Effector memory CD4-positive, alpha-beta T cell (primary cell): ENCODE measurements at regions not wholly inside any gene's neighbourhood (a gene's known extent, or its start where the extent isn't known, plus 50 kb on each side); places are given as distances from the start of the nearest gene placed in this dataset.

Experiments
- DNase-seq, 3 donors: peaks; one replicate each; pipeline ENCODE4 v3.0.0-alpha.2; 2020
- H3K27ac ChIP-seq: 2 replicates; pipeline ENCODE4 v1.7.0; 2013; ENCODE audit warnings: mild to moderate bottlenecking, low read length, moderate library complexity; ENCODE audit not compliant: insufficient read depth, poor library complexity, severe bottlenecking
- H3K27me3 ChIP-seq: replicated peaks from 2 replicates; pipeline ENCODE4 v1.7.0; 2013; ENCODE audit warnings: mild to moderate bottlenecking, low read length; ENCODE audit not compliant: insufficient read depth, control insufficient read depth, poor library complexity, severe bottlenecking
- H3K36me3 ChIP-seq: 2 replicates; pipeline ENCODE4 v1.7.0; 2013; ENCODE audit warnings: mild to moderate bottlenecking, low read length, moderate library complexity; ENCODE audit not compliant: control insufficient read depth, insufficient read depth
- H3K4me1 ChIP-seq: 2 replicates; pipeline ENCODE4 v1.7.0; 2013; ENCODE audit warnings: low read length, mild to moderate bottlenecking; ENCODE audit not compliant: control insufficient read depth, insufficient read depth, poor library complexity, severe bottlenecking
- H3K4me3 ChIP-seq: 2 replicates; pipeline ENCODE4 v1.7.0; 2013; ENCODE audit warnings: low read length, low read depth, mild to moderate bottlenecking; ENCODE audit not compliant: insufficient read depth, poor library complexity, severe bottlenecking
- H3K9me3 ChIP-seq: 2 replicates; pipeline ENCODE4 v1.7.0; 2013; ENCODE audit warnings: mild to moderate bottlenecking, low read length, moderate library complexity; ENCODE audit not compliant: control insufficient read depth

GRCh38 chr3:159629329-159630084, 359.1 kb upstream of the IL12A start:
- Histone ChIP-seq H3K36me3 (no peaks in the 10 kb centered on the region), H3K9me3 (no peaks in the 10 kb centered on the region), H3K4me3 (no peak overlapping the region), H3K27me3 (no peaks in the 10 kb centered on the region), H3K4me1 (no peaks in the 10 kb centered on the region), H3K27ac (no peak overlapping the region)
- DNase-seq, result no peak

- no peaks in the 10 kb centered on the region for H3K4me1 ChIP-seq
Measured at GRCh38 chr3:159631226-159631625, 357.4 kb upstream of the IL12A start.

GRCh38 chr3:159632128-159632527, 356.5 kb upstream of the IL12A start:
- no peaks in the 10 kb centered on the region for H3K27me3 ChIP-seq
- H3K9me3 ChIP-seq, result no peaks in the 10 kb centered on the region
- H3K27ac ChIP-seq, result no peak overlapping the region
- H3K4me1 ChIP-seq, result no peaks in the 10 kb centered on the region
- no peaks in the 10 kb centered on the region for H3K36me3 ChIP-seq
- no peak overlapping the region for H3K4me3 ChIP-seq
- no peak for DNase-seq

More at GRCh38 chr3:159631226-159631625, 357.4 kb upstream of the IL12A start:
- H3K36me3 ChIP-seq, result no peaks in the 10 kb centered on the region
- DNase-seq, result no peak
- no peak overlapping the region for H3K4me3 ChIP-seq
- no peaks in the 10 kb centered on the region for H3K9me3 ChIP-seq
- no peaks in the 10 kb centered on the region for H3K27me3 ChIP-seq
- no peak overlapping the region for H3K27ac ChIP-seq

GRCh38 chr3:159632851-159633250, 355.8 kb upstream of the IL12A start:
- DNase-seq, result no peak
- Histone ChIP-seq H3K9me3 (no peaks in the 10 kb centered on the region), H3K27ac (no peak overlapping the region), H3K27me3 (no peaks in the 10 kb centered on the region), H3K4me1 (no peaks in the 10 kb centered on the region), H3K4me3 (no peak overlapping the region), H3K36me3 (no peaks in the 10 kb centered on the region)

- DNase-seq, result no peak
- H3K36me3 ChIP-seq, result no peaks in the 10 kb centered on the region
- no peak overlapping the region for H3K4me3 ChIP-seq
- no peaks in the 10 kb centered on the region for H3K4me1 ChIP-seq
- no peaks in the 10 kb centered on the region for H3K9me3 ChIP-seq
- H3K27ac ChIP-seq, result no peak overlapping the region
- H3K27me3 ChIP-seq, result no peaks in the 10 kb centered on the region
Measured at GRCh38 chr3:159634483-159634882, 354.2 kb upstream of the IL12A start.

GRCh38 chr3:159635047-159635641, 353.5 kb upstream of the IL12A start:
- no peaks in the 10 kb centered on the region for H3K9me3 ChIP-seq
- no peaks in the 10 kb centered on the region for H3K27me3 ChIP-seq
- no peak overlapping the region for H3K27ac ChIP-seq
- H3K4me3 ChIP-seq, result no peak overlapping the region
- no peaks in the 10 kb centered on the region for H3K4me1 ChIP-seq
- no peak for DNase-seq
- no peaks in the 10 kb centered on the region for H3K36me3 ChIP-seq

GRCh38 chr3:159637883-159638542, 350.6 kb upstream of the IL12A start:
- DNase-seq, result no peak
- H3K4me3 ChIP-seq, result no peak overlapping the region
- no peaks in the 10 kb centered on the region for H3K4me1 ChIP-seq
- H3K9me3 ChIP-seq, result no peaks in the 10 kb centered on the region
- H3K27me3 ChIP-seq, result no peaks in the 10 kb centered on the region
- no peak overlapping the region for H3K27ac ChIP-seq
- H3K36me3 ChIP-seq, result no peaks in the 10 kb centered on the region

- Histone ChIP-seq H3K27ac (no peak overlapping the region), H3K36me3 (no peaks in the 10 kb centered on the region), H3K4me1 (no peaks in the 10 kb centered on the region), H3K9me3 (no peaks in the 10 kb centered on the region), H3K27me3 (no peaks in the 10 kb centered on the region), H3K4me3 (no peak overlapping the region)
- no peak for DNase-seq
Measured at GRCh38 chr3:159640225-159640624, 348.4 kb upstream of the IL12A start.

- no peaks in the 10 kb centered on the region for H3K27me3 ChIP-seq
- no peaks in the 10 kb centered on the region for H3K4me1 ChIP-seq
- no peaks in the 10 kb centered on the region for H3K9me3 ChIP-seq
- H3K27ac ChIP-seq, result no peak overlapping the region
- no peak for DNase-seq
- no peaks in the 10 kb centered on the region for H3K36me3 ChIP-seq
- no peak overlapping the region for H3K4me3 ChIP-seq
Measured at GRCh38 chr3:159643406-159643805, 345.2 kb upstream of the IL12A start.

GRCh38 chr3:159645874-159646273, 342.8 kb upstream of the IL12A start:
- H3K27me3 ChIP-seq, result no peaks in the 10 kb centered on the region
- no peaks in the 10 kb centered on the region for H3K9me3 ChIP-seq
- no peak for DNase-seq
- H3K4me1 ChIP-seq, result no peaks in the 10 kb centered on the region
- no peak overlapping the region for H3K4me3 ChIP-seq
- H3K36me3 ChIP-seq, result no peaks in the 10 kb centered on the region
- no peak overlapping the region for H3K27ac ChIP-seq
